Muscle of arm (tissue), 1 donor: ENCODE measurements at regions not wholly inside any gene's neighbourhood (a gene's known extent, or its start where the extent isn't known, plus 50 kb on each side); places are given as distances from the start of the nearest gene placed in this dataset.
A peak's percentile ranks its signal among the peaks of the same experiment; 100 is the strongest.

ENCODE experiments used
- DNase-seq: peaks from one replicate; pipeline ENCODE4 v3.0.0-alpha.2; 2013

- no peak for DNase-seq
Observed at GRCh38 chr13:68047889-68048288, 817.8 kb upstream of the PCDH9 start.

GRCh38 chr13:68046903-68047302 lies 816.8 kb upstream of the PCDH9 start:
- no peak for DNase-seq

- DNase-seq: no peak
Observed at GRCh38 chr13:68030152-68030809, 800.1 kb upstream of the PCDH9 start.

GRCh38 chr13:68028701-68029100 lies 798.6 kb upstream of the PCDH9 start:
- DNase-seq: no peak

GRCh38 chr13:68027306-68027705 lies 797.2 kb upstream of the PCDH9 start:
- peak; percentile 2 for DNase-seq

- DNase-seq: no peak
Observed at GRCh38 chr13:68026077-68026476, 795.9 kb upstream of the PCDH9 start.

- DNase-seq: no peak
Observed at GRCh38 chr13:68025604-68026003, 795.5 kb upstream of the PCDH9 start.

GRCh38 chr13:68023838-68024581 lies 793.9 kb upstream of the PCDH9 start:
- no peak for DNase-seq

- DNase-seq: no peak
Observed at GRCh38 chr13:68019901-68020300, 789.8 kb upstream of the PCDH9 start.

GRCh38 chr13:68009546-68009945 lies 779.4 kb upstream of the PCDH9 start:
- DNase-seq: no peak

GRCh38 chr13:68007576-68007975 lies 777.4 kb upstream of the PCDH9 start:
- no peak for DNase-seq

GRCh38 chr13:67996101-67996500 lies 766.0 kb upstream of the PCDH9 start:
- no peak for DNase-seq

GRCh38 chr13:67990868-67991267 lies 760.7 kb upstream of the PCDH9 start:
- no peak for DNase-seq

- no peak for DNase-seq
Observed at GRCh38 chr13:67986234-67986633, 756.1 kb upstream of the PCDH9 start.

GRCh38 chr13:67977066-67977465 lies 746.9 kb upstream of the PCDH9 start:
- peak; percentile 59 for DNase-seq

GRCh38 chr13:67971291-67971690 lies 741.2 kb upstream of the PCDH9 start:
- no peak for DNase-seq

GRCh38 chr13:67967031-67967430 lies 736.9 kb upstream of the PCDH9 start:
- DNase-seq: no peak

- no peak for DNase-seq
Observed at GRCh38 chr13:67966065-67966464, 735.9 kb upstream of the PCDH9 start.

- no peak for DNase-seq
Observed at GRCh38 chr13:67964986-67965385, 734.9 kb upstream of the PCDH9 start.

- no peak for DNase-seq
Observed at GRCh38 chr13:67964091-67964490, 734.0 kb upstream of the PCDH9 start.

- no peak for DNase-seq
Observed at GRCh38 chr13:67961331-67961730, 731.2 kb upstream of the PCDH9 start.

- no peak for DNase-seq
Observed at GRCh38 chr13:67951431-67951830, 721.3 kb upstream of the PCDH9 start.

GRCh38 chr13:67950603-67951002 lies 720.5 kb upstream of the PCDH9 start:
- DNase-seq: no peak

GRCh38 chr13:67946131-67946530 lies 716.0 kb upstream of the PCDH9 start:
- DNase-seq: no peak
